Endometrium (tissue), 2 donors: ENCODE measurements at regions not wholly inside any gene's neighbourhood (a gene's known extent, or its start where the extent isn't known, plus 50 kb on each side); places are given as distances from the start of the nearest gene placed in this dataset.
"Not testable (repeated sequence)": the region's sequence is repeated elsewhere in the genome, so short reads cannot be mapped to it uniquely, and the experiment has no call there.

Source experiments
- FAIRE-seq: peaks from 2 replicates; lab custom pipeline; 2012; peaks lifted over from hg19 to GRCh38; lab: Jason Lieb, UNC
- donor health status: control.
- donor health status: control.

- FAIRE-seq, result no peak
Measured at GRCh38 chr13:62512194-62513141, 1096.8 kb upstream of the PCDH20 start.

- no peak for FAIRE-seq
Measured at GRCh38 chr13:62510906-62511655, 1095.4 kb upstream of the PCDH20 start.

- FAIRE-seq, result no peak
Measured at GRCh38 chr13:62502588-62502987, 1086.9 kb upstream of the PCDH20 start.

- no peak for FAIRE-seq
Measured at GRCh38 chr13:62489731-62490130, 1074.1 kb upstream of the PCDH20 start.

- FAIRE-seq, result no peak
Measured at GRCh38 chr13:62483774-62484173, 1068.1 kb upstream of the PCDH20 start.

GRCh38 chr13:62482351-62482750, 1066.7 kb upstream of the PCDH20 start:
- FAIRE-seq, result no peak

GRCh38 chr13:62473944-62474237, 1058.2 kb upstream of the PCDH20 start:
- FAIRE-seq, result no peak

GRCh38 chr13:62473190-62473943, 1057.7 kb upstream of the PCDH20 start:
- FAIRE-seq, result peak; percentile 58

- FAIRE-seq, result no peak
Measured at GRCh38 chr13:62453761-62454160, 1038.1 kb upstream of the PCDH20 start.

- no peak for FAIRE-seq
Measured at GRCh38 chr13:62450759-62451158, 1035.1 kb upstream of the PCDH20 start.

- not testable (repeated sequence) for FAIRE-seq
Measured at GRCh38 chr13:62447771-62448382, 1032.2 kb upstream of the PCDH20 start.

GRCh38 chr13:62444805-62445204, 1029.2 kb upstream of the PCDH20 start:
- no peak for FAIRE-seq

- no peak for FAIRE-seq
Measured at GRCh38 chr13:62434081-62434480, 1018.4 kb upstream of the PCDH20 start.

- no peak for FAIRE-seq
Measured at GRCh38 chr13:62433660-62434059, 1018.0 kb upstream of the PCDH20 start.

GRCh38 chr13:62432906-62433305, 1017.3 kb upstream of the PCDH20 start:
- no peak for FAIRE-seq

GRCh38 chr13:62432295-62432694, 1016.6 kb upstream of the PCDH20 start:
- no peak for FAIRE-seq

GRCh38 chr13:62431852-62432251, 1016.2 kb upstream of the PCDH20 start:
- FAIRE-seq, result no peak

- no peak for FAIRE-seq
Measured at GRCh38 chr13:62418872-62419271, 1003.2 kb upstream of the PCDH20 start.

- FAIRE-seq, result no peak
Measured at GRCh38 chr13:62418376-62418775, 1002.7 kb upstream of the PCDH20 start.

- no peak for FAIRE-seq
Measured at GRCh38 chr13:62407871-62408270, 992.2 kb upstream of the PCDH20 start.

- no peak for FAIRE-seq
Measured at GRCh38 chr13:62388515-62388914, 972.9 kb upstream of the PCDH20 start.

GRCh38 chr13:62387647-62388046, 972.0 kb upstream of the PCDH20 start:
- FAIRE-seq, result peak; percentile 90
